HG03354 (cell line): ENCODE measurements at regions not wholly inside any gene's neighbourhood (a gene's known extent, or its start where the extent isn't known, plus 50 kb on each side); places are given as distances from the start of the nearest gene placed in this dataset.

Experiments used
- ATAC-seq: cut with Tn5 transposase; IDR thresholded peaks from one replicate; pipeline ENCODE4 v1.9.1; 2021; ENCODE audit warnings: mild to moderate bottlenecking; ENCODE audit not compliant: unreplicated experiment, poor library complexity, severe bottlenecking

DNA sequence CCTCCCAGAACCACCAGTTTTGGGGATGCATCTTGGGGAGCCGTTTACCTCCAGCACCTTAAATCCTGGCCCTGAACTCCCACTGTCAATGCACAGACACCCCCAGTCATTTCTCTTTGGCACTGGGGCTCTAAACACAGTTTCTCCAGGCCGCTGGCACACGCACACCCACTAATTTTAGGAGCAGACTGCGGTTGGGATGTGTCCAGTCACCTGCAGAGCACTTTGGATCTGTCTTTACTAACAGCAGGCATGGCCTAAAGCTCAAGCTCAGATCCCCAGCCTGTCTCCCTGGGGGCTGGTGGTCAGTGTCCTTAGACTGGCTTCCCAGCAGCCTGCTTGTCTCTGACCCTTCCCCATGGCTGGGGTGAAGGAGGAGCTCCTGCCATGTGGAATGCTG, 49.9 kb downstream of the SYNE3 start:
- ATAC-seq, result no peak

DNA sequence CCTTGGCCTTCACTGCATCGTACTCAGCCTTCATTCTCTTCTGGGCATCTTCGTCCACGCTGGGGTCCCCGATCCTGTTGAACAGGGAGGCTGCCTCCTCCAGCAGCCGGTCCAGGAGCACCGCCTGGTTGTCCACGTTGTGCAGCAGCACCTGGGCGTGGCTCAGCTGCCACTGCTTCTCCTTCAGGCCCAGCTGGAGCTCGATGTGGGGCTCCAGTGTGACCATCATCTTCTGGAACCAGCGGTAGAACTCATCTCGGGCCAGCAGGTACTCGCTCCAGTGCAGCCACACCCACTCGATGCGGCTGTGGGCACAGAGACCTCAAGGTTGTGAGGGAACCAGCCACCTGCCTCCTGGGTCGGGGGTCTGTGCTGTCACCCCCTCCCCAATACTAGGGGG, 50.5 kb downstream of the SYNE3 start:
- no peak for ATAC-seq

DNA sequence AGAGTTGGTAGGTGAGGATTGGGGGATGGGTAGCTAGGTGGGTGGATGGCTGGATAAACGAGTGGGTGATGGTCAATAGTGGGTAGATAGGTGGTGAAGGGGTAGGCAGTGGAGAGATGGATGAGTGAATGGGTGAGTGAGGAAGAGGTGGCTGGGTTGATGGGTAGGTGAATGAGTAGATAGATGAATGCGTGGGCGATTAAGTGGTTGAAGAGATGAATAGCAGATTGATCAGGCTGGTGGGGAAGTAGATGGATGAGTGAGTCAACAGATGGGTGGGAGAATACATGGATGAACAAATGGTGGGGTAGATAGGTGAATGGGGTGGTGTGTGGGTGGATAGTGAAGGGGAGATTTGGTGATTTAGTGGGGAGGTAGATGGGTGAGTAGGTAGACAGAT, 51.1 kb downstream of the SYNE3 start:
- no peak for ATAC-seq

DNA sequence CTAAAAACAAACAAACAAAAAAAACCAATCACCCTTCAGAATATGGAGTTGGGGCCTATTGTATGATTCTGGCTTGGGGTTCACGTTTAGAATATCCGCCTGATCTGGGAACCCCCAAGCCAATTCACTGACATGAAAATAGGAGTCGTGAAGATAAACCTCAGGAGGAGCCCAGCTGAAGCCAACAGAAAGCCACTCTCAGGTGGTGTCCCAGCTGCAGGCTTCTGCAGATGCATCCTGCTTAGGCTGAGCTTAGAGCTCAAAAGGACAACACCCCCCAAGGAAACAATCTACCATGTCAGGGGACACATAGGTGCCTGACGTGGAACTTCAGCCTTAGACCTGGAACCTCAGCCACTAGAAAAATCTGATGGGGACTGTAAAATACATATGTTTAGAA, 51.9 kb downstream of the SYNE3 start:
- ATAC-seq, result no peak

DNA sequence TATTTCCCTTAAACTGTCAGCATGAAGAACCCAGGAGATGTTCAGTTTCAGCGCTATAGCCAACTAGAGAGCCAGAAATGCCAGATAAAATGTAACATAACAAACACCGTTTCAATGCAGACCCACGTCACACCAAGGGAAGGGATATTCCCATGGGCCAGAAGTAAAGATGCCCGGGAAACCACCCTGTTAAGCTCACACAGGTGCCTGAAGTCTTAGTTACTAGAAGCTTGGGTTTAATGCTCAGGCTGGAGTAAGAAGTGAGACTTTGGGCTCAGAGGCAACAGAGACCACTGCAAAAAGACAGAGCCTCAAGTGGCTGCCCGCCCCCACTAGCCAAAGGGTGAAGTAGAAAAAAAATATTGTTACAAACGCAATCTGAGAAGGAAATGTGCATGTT, 52.3 kb downstream of the SYNE3 start:
- no peak for ATAC-seq

DNA sequence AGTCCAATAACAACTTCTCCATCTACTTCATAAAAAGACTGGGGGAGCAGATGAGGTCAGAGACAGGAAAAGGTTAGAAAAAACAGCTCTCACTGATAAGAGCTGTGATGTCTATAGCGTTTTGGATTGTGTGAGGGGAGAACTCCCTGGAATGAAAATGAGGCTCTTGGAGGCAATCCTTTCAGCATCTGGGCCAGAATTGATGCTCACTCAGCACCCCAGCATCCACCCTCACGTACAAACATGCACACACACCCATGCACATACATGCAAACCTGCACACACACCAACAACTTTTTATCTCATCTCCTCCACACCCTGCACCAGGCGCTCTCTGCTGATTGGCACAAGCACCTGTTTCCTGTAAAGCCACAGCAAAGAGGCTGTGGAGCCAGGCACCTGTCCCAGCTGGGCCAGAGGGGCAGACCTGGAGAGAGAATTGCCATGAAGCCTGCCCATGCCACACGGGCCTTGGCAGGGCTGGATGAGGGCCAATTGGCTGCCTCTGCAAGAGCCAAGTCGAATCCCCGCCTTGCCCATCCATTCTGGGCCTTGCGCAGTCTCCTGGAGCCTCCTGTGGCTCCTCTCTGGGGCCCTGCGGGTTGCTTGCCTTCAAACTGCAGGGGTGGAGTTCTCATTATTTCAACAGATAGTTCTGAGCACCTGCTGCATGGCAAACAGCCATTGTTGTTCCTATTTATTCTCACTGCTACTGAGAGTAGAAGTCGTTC, 53.1 kb downstream of the SYNE3 start:
- no peak for ATAC-seq

DNA sequence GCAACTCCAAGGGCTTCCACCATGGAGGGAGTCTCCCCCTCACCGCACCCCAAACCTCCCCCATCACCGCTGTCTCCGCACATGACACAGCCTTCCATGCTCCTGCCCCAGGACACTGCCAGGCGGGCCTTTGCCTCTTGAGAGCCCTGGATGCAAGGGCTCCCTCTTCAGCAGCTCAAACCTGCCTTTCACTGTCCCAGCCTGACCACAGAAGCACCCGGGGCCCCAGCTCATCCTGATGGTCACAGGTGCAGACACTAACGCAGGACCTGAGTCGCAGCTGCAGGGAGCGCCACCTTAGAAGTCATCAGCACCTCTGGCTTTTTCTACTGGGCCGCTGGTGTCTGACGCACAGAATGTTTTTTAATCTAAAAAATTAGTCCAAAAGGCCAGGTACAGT, 54.0 kb downstream of the SYNE3 start:
- no peak for ATAC-seq

DNA sequence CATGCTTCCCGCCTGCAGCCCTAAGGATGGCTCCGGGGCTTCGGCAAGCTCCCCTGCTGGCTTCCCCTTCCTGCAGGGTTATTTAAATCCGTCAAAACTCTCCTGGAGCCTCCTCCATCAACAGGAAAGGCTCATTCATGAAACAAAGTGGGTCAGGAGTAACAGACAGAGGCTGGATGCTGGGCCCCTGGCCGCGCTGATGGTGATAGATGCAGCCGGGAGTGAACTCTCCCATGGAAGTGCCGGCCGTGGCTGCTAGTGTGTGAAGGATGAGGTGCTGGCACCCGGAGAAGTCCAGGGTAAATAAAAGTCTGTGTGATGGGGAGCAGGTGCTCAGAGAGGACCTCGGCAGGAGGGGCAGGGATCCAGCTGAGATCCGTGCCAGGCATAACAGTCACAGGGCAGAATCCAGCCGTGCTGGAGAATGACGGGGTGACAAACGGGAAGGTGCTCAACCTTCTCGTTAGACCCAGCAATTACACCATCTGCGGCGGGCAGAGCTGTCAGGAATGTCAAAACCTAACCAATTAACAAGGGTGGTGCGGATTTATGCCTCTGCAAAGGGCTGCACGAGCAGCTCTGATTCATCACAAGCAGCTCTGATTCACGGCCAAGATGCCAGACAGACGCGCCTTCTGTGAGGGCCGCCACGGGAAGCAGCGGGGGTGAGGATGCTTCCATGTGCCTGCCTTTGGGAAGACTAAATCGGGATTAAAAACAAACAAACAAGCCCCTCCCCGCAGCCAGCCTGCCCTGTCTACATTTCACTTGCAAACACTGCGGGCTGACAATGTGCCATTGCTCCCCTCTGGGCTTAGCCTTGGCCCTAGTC, 55.6 kb downstream of the SYNE3 start:
- ATAC-seq, result no peak

DNA sequence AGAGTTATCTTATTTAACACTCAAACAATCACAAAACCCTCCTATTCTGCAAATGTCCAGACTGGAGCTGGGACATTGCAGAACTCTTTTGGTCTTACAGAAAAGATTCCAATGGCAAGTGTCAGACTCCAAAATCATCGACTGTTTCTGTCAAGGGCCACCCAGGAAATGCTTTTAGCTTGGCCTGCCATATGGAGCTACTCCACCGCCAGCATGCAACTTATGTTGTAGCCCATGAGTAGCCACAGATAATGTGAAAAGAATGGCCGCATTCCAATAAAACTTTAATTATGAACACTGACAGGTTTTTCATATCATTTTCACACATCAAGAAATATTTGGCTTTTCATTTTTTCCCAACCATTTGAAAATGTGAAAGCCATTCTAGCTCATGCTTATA, 57.5 kb downstream of the SYNE3 start:
- no peak for ATAC-seq

DNA sequence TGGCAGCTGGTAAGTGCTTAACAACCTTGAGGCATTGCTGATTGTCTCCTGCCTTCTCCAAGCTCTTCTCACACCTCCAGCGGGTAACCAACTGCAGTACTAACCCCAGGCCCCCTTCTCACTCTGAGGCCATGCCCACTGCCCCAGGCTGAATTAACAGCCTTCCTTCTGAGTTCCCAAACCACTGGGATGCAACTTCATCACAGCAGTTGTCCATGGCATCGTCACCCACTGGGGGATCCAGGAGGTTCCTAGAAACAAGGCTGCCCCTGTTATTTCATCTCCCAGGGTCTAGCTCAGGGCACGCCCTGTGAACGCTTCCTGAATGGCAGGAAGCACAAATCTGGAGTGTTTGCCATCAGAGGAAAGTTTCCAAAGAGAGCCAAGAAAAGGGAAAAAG, 58.0 kb downstream of the SYNE3 start:
- no peak for ATAC-seq

DNA sequence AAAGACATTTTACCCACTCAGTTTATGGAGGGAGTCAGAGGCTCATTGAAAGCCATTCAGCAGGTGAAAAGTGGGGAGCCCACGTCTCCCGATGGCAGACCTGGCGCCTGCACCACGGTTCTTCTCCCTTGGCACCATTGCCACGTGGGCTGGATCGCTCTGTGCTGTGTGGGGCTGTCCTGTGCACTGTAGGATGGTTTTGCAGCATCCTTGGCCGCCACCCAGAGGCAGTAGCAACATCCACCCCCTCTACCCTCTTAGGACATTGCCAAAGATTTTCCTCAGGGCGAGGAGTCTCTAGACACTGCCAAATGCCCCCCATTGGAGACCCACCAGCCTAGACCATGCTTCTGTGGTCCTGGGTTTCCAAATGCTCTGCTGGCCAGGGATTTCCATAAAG, 60.2 kb downstream of the SYNE3 start:
- no peak for ATAC-seq

DNA sequence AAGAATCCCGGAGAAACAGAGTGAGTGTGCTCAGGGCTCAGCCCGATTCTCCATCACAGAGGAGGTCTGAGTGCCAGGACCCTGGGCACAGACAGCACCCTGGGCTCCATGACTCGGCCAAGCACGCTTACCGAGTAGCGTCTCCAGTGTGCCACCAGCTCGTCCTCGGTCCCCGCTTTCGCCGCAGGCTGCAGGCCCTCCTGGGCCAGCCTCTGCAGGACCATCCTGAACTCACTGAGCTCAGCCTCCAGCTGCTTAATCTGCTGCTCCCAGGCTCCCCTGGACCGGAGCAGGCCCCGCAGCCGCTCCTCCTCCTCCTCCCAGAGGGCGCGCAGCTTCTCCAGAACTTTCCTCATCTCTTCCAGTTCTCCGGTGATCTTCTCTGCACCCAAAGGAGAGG, 61.2 kb downstream of the SYNE3 start:
- ATAC-seq, result no peak

DNA sequence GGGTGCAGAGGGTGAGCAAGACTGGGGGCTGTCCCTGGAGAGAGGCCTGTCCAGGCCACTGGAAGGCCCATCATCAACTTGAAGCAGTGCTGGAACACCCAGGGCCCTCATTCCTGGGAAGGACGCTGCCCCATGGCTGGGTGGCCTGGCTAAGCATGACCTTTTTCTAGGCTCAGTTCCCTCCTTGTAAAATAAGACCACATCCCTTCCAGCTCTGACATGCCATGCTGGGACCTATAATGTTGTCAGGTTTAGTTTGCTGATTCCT, 62.8 kb downstream of the SYNE3 start:
- no peak for ATAC-seq

DNA sequence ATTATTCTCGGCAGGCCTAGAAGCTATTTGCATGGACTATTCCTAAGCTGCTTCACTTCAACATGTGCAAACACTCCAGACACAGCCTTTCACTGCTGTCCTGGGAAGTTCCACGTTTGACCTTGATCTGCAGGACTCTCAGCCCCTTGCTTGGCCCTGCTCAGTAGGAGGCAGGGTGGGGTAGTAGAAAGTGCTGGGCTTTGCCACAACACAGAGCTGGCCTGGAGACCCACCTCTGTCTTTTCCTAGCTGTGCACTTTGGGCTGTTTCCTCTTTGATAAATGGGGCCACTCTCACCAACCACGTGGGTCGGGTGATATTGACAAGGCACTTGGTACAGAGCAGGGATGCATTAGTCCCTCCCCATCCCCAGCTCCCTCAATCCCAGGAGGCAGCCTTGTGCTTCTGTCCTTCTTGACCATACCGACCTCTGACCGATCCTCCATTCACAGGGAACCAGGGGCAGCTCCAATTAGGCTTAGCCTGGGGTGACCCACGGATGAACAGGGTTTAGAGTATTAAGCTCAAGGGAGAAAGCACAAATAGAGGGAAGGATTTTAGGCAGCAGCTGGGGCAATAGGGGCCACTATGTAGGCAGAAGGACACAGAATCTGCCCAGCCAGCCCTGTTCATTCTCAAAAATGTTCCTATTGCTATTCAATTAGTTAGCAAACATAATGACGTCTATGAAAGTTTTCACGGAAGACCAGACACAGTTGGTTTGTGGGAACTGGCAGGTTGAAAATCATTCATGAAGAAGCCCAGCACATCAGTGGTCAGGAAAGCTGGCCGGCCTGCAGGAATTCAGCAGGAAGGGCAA, 63.3 kb downstream of the SYNE3 start:
- ATAC-seq, result no peak

DNA sequence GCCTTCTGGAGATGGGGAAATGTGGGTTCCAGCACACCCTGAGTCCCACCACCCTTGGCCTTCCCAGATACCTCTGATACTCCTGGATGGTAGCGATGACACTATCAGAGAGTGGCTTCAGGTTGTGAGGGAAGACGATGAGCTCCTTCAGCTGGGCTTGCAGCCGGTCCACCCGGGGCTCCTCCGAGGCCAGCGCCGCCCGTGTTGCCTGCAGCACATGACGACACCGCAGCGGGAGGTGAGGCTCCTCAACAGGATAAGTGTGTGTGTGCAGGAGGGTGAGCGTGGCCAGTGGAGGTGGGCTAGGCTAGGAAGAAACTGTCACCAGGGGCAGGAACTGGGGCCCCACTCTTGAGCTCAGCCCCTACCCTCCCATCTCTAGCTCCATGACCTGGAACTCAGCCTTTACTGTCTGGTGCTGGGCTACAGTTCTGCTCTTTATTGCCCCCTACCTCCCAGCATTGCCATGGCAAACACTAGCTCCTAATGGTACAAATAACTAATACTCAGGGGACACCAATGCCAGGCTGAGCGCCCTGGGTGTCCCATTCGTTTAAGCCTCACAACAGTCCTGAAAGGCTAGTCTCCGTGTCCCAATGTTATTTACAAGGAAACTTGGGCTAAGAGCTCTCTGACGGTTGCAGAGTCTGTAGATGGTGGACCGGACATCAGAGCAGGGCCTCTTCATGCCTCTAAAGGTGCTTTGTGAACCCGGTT, 64.1 kb downstream of the SYNE3 start:
- ATAC-seq, result no peak

DNA sequence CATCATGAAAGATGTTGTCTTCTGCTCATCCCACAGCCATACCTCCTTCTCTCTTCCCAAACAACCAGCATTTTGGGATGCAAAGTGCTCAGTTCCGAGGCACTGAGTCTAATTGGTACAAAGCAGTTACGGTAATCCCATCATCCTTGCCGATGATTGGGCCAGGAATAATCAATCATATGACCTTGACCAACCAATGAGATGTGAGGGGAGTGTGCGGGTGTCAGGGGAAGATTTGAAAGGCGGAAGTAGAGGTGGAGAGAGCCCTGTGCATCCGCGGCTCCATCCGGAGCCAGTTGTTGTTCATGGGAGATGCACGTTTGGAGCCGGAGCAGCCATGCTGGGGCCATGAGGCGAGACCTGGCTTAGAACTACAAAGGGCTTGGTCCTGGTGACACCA, 67.3 kb downstream of the SYNE3 start:
- ATAC-seq, result no peak

DNA sequence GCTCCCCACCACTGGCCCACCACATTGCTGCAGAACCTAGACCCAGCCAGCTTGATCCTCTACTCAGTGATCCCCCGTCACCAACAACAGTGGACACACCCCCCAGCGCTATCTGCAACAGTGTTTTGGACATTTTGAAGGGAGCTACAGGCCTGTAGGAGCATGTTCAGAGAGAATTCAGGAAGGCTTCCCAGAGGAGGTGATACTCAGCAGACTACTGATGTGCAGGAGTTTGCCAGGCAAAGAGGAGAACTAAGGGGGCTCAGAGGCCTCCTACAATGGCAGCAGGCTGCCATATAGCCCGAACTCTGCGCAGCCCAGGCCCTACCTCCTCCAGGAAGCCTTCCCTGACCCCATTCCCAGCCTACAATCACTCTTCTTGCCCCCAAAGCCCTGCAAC, 70.0 kb downstream of the SYNE3 start:
- ATAC-seq, result no peak

DNA sequence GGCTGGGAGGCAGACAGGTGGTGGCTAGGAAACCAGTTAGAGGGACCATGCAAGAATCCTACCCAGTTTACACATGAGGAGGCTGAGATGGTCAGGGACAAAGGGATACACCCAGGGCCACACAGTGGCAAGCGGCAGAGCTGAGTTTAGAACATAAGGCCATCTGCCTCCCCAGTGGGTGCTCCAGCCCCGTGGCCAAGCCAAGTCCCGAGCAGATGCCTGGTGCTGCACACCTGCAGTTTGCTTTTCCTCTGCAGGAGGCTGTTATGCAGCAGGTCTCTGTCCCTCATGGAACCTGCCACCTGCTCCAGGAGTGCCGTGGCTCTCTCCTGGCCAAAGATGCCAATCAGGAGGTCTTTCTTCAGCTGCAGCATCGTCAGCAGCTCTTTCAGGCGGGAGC, 70.8 kb downstream of the SYNE3 start:
- no peak for ATAC-seq

DNA sequence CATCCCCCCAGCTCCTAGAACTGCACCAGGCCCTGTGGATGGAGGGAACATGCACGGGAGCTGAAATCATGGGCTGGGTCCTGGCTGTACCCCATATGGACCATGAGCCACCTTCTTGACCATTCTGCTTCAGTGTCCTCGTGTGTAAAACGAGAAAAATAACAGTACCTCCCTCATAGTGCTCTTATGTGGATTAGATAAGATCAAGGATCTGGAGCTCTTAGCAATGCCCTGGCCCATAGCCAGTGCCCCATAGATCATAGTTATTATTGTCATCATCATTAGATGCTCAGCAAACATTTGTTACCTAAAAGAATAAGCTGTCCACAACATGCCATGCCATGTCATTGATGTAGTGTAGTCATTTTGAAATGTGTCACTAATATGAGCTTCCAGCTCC, 71.3 kb downstream of the SYNE3 start:
- no peak for ATAC-seq
